Cortex of kidney (tissue), 1 donor: ENCODE measurements at regions not wholly inside any gene's neighbourhood (a gene's known extent, or its start where the extent isn't known, plus 50 kb on each side); places are given as distances from the start of the nearest gene placed in this dataset.

Experiments
- DNase-seq: peaks from one replicate; lab custom pipeline; 2025; lab: John Stamatoyannopoulos, UW

DNA sequence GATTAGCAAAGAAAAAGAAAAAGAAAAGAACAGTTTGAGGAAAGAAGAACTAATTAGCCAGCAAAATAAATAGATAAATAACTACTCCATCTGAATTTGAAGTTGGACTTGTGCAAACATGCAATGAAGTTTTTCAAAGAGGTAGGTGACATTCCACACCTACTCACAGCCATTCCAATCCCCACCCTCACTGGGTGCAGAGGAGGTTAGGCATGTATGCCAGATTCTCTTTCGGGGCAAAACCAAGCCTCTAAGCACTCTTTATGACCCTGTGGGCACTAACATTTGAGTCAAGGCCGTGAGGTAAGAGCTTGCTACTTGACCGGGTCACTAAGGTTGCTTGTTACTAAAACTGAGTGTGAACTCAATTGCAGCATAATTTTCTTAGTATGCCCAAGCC is 108.4 kb upstream of the SEMA3A start:
- no peak for DNase-seq

DNA sequence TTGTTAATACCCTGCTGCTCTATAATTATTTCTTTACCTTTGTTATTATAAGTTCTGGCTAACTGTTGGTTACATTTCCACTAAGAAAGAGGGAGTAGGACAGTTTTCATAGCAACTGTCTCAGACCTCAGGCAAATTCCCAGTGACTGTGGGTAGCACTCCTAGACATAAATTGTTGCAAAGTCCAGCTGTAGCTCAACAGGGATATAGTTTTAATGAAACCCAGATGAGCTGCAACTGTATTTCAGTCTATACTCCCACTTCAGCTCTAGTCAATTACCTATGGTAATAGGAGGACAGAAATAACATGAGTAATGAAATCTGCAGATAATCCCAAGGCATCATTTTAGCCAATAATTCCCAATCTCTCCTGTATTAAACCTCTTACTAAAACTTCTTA is 103.0 kb upstream of the SEMA3A start:
- no peak for DNase-seq

DNA sequence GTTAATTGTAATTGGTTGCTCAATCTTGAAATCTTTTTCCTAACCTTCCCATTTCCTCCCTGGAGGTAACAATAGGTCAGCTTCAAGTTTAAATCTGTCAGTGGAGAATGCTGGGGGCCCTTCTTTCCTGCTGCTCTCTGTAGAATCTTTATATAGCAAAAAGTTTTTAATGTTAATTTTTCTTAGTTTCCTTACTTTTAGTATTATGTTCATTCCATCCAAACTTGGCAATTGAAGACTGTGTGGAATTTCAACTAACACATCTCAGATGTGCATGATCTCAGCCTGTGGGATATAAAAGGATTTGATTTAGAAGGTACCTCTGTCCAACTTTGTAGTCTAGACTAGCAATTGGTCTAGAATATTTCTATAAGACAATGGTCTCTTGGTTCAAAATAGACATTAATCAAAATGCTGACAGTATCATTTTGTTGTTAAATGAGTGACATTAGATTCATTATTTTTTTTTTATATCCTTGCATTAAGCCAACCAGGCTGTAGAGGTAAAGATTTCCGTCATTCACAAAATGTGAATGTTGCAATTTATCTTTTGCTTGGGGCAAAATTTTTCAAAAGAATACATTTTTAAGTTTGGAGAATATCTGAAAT is 100.4 kb upstream of the SEMA3A start:
- no peak for DNase-seq

DNA sequence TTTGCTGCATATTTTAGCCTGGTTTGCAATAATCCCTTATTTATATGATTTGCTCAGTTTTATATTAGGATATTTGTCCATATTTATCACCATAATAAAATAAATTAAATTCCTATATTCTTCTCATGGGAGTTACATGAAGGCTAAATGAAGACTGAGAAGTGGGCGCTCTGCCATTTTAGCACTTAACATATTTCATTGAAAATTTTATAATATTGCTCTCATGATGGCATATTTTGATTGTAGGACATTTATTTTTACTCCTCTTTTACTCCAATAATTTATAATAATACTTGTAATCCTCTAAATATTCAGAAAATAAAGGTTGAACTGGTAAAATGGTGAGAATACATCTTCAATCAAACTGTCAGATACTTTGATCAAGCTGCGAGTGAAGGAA is 99.8 kb upstream of the SEMA3A start:
- DNase-seq, result no peak

DNA sequence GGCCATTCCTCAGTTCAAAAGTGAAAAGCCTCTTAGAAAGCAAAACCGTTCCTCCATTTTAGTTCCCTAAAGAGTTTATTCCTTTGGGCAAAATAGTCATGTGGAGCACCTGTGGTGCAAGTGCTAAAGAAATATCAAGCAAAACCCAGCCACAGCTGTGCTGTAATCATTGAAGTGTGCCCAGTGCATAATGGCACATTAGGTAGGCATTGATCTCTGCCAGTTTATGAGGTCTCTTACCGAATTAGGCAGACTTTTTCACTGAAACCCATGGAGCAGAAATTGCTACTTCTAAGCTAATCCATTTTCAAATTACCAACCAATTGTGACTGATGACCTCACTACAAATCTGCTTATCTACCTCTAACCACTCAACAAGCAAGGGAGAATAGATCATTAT is 97.2 kb upstream of the SEMA3A start:
- no peak for DNase-seq

DNA sequence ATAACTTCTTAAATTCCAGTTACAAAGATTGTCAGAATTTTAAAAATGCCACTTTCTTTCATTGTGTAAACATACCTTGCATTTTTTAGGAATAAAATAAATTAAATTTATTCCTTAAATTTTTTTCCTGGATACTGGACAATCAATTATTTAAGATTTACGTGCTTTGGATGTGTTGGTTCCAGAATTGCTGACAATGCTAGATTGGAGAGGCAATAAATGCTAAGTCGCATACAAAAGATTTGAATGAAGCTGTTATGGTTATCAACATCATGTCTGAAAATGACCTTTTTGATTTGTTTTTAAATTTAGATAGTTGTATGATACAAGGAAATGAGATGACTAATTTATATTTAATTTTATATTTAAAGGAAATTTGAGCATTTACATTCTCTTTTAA is 89.2 kb upstream of the SEMA3A start:
- no peak for DNase-seq

DNA sequence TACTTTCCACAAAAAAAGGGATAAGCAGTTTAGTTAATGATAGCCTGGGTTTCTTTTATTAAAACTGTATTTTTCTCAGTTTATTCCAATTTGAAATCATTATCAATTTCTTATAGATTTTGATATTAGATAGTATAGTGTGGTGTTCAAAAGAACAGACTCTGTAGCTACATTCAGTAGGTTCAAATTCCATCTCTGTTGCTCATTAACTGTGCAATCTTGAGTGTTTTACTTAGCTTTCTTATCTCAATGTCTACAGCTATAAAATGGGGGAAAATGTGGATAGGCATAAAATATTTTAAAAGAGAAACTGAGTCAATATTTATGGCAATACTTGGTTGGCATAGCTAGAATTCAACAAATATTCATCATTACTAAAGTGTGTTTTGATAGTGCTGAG is 86.9 kb upstream of the SEMA3A start:
- DNase-seq, result no peak

DNA sequence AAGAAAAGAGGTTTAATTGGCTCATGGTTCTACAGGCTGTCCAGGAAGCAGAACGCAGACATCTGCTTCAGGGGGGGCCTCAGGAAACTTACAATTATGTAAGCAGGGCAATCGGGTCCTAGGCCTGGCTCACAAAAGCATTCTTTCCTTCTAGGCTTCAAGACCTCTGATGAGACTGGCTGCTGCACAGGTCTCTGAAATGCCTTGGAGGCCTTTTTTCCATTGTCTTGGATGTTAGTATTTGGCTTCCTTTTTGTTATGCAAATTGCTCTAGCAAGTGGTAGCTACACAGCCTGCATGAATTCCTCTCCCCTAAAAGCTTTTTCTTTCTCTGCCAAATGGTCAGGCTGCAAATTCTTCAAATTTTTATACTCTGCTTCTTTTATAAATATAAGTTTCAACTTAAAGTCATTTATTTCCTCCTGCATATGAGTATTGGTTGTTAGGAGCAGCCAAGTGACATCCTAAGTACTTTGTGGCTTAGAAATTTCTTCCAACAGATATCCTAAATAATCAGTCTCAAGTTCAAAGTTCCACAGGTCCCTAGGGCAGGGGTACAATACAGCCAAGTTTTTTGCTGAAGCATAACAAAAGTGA is 83.1 kb upstream of the SEMA3A start:
- DNase-seq, result no peak

DNA sequence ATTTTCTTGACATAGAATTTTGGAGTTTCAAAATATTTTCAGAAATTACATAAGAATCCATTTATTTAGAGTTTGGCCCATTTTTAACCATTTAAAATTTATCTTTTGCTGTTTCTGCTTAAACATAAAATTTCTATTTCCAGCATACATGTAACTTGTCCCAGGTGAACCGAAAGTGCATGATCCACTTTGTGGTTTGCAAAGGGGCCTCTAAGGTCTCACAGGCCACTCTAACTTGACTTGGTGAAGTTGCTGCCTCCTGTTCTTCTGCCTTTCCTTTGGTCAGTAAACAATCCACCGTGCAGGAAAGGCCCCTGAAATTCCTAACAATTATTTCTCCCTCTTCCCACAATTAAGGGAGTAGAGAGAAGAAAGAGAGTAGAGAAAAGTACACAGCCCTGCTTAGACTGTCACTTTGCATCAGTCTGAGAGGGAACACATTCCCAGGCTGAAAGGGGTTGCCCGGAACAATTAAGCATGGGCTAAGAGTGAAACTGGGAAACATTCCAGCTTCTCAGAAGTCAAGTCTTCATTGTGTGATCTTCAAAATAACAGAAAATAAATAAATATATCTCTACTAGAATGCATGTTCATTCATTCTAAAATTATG is 79.5 kb upstream of the SEMA3A start:
- no peak for DNase-seq

DNA sequence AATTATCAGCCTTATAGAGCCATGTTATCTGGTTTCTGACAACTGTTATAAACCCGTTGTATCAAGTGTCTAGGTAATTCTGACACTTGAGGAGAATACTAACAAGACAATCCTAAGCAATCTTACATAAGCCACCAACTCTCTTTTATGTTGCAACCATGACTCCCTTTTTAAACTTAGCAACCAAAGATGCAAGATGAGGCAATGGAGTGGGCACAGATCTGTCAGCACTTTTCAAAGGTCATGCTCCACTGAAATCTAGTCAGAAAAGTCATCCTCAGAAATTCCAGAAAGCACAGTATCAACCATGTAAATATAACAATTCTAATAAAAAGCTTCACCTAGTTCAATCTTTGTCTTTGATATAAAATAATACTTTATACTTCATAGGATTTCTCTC is 77.0 kb upstream of the SEMA3A start:
- DNase-seq, result no peak

DNA sequence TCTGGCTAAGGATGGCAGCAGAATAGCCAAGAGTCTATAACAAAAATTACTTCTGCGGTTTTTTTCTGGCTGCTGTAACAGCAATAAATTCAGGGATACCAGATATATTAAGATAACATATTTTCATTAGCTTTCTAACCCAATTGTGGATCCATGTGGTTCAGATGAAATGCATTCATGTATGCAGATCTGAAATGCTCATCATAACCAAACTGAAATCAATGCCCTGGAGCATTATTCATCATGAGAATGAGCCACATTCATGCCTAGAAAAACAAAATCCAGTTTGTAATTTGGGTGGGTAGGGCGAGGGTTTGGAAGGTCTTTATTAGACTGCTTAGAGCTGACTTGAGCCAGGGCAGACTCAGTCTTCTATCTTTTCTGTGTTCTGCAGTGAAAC is 69.8 kb upstream of the SEMA3A start:
- DNase-seq, result no peak

DNA sequence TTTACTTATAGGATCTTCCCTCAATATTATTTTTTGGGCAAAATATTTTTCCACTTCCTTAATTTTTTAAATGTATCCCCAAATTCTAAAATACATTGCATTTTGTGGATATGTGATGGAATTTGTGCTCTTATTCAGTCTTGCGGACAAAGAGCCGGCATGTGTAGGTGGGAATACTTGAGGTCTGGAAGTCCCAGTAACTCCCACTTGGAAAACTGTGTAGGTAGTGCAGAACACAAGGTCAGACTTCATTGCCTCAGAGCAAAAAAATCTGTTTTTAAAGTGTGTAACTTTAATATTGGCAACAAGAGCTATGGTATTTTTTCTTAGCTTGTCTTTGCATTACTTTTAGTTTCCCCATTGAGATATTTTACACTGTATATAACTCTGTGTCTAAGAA is 68.5 kb upstream of the SEMA3A start:
- no peak for DNase-seq

DNA sequence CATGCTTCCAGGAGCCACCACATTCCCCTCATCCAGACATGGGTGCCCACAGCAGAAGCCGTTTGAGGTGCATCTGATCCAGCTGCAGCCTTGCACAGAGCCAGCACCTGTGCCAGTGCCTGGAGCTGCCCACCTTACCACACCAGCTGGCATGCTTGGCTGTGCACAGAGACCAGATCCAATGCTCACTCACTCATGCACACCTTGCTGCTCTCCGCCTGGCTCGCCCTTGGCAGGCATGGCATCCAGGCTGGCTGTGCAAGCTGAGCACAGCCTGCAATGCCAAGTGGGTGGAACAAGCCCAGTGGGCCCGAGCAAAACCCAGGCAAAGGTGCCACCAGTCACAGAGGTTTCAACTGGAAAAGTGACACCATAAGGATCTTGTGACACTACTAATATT is 66.9 kb upstream of the SEMA3A start:
- DNase-seq, result no peak

DNA sequence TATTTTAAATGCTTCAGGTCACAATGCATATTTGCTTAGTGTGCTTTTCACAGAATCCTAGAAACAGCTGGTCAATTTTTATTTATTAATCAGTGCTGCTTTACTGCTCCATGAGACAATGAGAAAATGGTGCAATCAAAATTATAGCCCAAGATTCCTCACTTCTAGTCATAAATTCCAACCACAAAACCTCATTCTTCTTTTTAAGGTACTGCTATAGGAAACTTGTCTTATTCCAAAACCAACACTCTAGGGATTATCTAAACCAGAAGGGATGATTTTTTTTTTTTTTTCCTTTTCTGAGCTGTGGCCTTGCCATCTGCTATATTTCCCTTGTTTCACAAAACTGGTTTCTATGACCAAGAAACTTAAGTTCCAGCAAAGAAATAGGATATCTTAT is 64.0 kb upstream of the SEMA3A start:
- DNase-seq, result no peak

DNA sequence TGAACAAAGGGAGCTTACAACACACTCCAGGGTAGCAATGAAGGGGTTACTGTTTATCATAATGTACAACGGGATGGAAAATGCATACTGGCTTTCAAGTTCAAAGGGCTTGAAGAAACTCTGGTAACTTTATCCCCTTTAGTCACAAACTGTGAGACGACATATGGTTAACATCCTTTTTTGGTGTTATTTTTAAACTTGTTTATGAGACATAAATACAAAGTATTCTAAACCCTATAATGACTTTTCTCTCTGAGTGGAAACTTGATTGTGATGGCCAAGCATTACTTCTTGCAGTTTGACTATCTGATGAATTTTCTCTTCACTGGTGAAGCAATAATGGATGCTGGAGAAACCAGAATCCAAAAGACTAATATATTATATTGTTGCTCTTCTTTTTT is 62.0 kb upstream of the SEMA3A start:
- DNase-seq, result no peak

DNA sequence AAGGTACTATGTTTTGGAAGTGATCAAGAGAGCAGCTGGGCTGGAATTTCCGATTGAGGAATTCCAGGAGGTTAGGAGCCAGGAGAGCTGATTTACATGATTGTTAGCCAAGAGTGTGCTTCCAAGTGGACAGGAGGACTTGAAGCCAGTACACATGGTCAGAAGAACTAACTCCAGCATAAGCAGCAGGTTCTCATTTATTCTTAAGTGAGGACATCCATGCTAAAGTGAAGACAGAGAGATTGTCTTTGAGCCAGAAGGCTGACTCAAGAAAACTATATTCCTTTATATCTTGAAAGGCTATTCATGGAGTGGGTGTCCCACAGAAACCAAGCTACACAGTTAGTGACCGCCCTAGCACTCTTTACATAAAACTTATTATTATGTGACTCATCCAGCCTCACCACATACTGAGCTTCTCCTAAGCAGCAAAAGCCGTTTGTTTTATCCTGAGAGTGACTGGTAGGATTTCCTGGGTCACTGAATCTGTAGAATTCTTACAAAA is 56.7 kb upstream of the SEMA3A start:
- no peak for DNase-seq

DNA sequence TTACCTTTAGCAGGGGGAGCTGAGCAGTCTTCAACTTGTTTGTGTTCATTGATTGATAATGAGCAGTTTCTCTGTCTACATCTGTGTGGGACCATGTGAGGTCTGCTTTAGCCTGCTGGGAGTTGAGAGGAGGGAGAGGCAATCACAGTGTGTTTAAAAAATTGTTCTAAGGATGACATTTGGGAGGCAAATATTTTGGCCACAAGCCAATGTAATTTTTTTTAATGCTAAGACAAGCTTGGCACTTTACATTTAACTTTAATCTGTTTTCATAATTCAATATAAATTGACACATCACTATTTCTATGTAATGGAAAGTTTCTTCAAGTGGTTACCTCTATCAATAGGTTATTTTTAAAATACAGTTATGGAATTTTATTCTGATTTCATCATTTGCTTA is 55.9 kb upstream of the SEMA3A start:
- DNase-seq, result no peak

DNA sequence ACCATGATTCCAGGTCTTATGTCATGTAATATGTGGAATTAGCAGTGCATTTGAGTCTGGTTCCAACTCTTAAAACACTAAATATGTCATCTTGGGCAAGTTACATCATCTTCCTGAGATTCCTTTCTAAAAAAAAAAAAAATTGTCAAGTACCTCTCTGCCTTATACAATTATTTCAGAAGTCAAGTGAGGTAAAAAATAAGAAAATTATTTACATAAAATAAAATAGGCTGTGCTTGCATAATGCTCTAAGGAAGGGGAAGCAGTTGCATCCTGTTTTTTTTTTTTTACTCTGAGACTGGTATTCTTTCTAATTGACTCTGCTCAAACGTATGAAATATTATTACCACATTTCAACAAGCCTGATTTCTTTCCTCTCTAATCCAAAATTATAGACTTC is 55.1 kb upstream of the SEMA3A start:
- no peak for DNase-seq

DNA sequence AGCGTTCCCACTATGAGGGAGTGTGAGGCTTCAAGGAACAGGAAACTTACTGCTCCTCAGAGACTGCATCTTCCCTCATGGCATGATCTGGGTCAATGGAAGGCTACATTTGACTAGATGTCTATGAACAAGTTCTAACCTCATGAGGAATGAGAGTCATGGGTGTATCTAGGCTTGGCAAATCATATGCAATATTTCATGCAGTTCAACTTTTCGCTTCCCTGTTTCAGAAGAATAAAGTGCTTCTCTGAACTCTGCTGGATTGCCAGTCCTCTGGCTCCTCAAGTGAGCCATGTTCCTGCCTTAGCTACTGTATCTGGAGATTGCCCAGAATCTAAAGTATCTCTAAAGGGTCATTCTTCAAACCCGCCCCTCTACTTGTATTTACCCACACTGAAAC is 54.3 kb upstream of the SEMA3A start:
- no peak for DNase-seq

DNA sequence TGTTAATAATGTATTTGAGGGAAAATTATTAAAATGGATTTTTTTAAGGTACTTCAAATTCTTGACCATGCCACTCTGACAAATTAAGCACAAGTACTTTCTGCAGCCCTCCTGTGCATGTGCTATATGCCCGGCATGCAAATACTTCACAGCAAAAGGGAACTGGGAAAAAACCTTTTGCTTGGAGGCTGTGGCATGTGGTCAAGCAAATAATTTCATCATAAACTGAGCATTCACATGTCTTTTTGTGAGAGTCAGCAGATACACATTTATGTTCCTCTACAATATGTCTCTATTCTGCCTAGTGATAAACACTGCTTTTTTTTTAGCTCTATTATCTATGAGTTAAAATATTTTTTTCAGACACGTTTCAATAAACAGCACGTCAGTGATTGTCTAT is 53.7 kb upstream of the SEMA3A start:
- DNase-seq, result no peak

DNA sequence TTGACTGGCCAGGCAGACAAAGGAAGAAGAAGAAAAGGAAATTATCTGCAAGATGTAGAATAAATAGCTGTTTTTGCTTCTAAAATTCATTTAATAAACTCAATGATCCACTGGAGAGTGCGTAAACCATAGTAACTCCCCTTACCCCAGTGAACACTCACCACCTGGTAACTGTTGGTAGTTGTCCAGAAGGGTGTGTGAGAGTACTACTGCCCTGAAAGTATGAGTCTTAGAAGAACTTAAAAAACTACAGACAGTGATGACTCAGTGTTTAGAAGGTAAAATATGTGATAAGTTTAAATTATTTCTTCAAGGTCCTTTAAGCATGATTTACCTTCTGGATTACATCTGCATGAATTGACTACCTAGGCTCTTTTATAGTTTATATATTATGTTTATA is 53.0 kb upstream of the SEMA3A start:
- no peak for DNase-seq

DNA sequence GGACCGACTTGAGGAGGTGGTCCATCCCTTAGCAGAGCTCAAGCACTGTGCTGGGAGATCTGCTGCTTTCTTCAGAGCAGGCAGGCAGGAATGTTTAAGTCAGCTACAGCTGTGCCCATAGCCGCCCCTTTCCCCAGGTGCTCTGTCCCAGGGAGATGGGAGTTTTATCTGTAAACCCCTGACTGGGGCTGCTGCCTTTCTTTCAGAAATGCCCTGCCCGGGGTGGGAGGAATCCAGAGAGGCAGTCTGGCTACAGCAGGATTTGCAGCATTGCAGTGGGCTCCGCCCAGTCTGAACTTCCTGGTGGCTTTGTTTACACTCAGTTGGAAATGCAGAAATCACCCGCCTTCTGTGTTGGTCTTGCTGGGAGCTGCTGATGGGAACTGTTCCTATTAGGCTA is 51.2 kb upstream of the SEMA3A start:
- DNase-seq, result no peak
